Adrenal gland (tissue), 5 donors: ENCODE measurements at regions not wholly inside any gene's neighbourhood (a gene's known extent, or its start where the extent isn't known, plus 50 kb on each side); places are given as distances from the start of the nearest gene placed in this dataset.

ENCODE experiments used
- CTCF ChIP-seq, 6 experiments: fragments of 450-650 bp in 4 of 6; fragments of 200-600 bp in 2 of 6; sonication (generic) in 1 of 6; IDR thresholded peaks; 1 replicate in 5 of 6; 2 replicates in 1 of 6; pipeline versions ENCODE4 v1.5.1 to v1.8.0; 2016 to 2021; ENCODE audit warnings: antibody characterized with exemption in 6 of 6, mild to moderate bottlenecking in 2 of 6, moderate library complexity in 1 of 6
- POLR2A ChIP-seq, 2 donors: fragments of 450-650 bp; IDR thresholded peaks; one replicate each; pipeline ENCODE4 v1.6.1; 2017; ENCODE audit warnings: antibody characterized with exemption in 2 of 2, mild to moderate bottlenecking in 2 of 2, moderate library complexity in 1 of 2
- donor health status: DM: no; HTN: no; CAD: no.

GRCh38 chr3:34364335-34364734 lies 565.9 kb downstream of the PDCD6IP start:
- TF ChIP-seq CTCF (IDR thresholded peaks at IDR 0.05) (no peak), POLR2A (IDR thresholded peaks at IDR 0.05) (no peak)
